ENCODE measurements at regions not wholly inside any gene's neighbourhood (a gene's known extent, or its start where the extent isn't known, plus 50 kb on each side); places are given as distances from the start of the nearest gene placed in this dataset.

DNA sequence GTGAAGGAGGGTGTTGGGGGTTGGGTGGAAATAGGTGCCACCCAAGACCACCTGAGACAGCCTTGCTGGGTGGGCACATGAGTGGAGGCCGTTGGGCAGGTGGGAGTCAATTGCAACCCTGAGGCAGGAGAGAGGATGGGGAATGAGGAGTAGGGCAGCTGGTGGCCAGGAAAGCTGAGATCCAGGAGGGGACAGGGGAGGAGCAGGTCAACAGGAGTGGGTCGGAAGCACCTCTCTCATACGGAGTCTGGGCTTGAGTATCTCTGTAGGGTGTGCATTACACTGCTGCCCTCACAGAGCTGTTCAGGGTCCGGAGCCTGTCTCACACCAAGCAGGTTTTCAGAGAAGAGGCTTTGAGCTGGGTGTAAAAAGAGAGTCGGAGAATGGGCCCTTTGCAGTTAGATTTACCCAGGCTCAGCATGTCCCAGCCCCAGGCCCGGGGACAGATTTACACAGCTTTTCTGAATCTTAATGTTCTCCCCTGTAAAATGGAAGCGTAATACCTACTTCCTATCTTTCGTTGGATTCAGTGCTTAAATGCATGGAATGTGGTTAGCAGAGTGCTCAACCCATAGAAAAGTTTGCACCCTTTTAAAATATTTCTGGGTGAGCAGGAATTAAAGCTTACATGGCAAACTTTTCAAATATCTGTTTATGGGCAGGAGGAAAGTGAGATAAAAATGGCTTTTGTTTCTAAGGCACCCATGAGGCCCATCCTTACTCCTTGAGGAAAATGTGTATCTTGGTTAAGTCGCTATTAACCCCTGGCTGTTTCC lies 144.0 kb upstream of the MYCN start:
- DNase-seq: no peak

DNA sequence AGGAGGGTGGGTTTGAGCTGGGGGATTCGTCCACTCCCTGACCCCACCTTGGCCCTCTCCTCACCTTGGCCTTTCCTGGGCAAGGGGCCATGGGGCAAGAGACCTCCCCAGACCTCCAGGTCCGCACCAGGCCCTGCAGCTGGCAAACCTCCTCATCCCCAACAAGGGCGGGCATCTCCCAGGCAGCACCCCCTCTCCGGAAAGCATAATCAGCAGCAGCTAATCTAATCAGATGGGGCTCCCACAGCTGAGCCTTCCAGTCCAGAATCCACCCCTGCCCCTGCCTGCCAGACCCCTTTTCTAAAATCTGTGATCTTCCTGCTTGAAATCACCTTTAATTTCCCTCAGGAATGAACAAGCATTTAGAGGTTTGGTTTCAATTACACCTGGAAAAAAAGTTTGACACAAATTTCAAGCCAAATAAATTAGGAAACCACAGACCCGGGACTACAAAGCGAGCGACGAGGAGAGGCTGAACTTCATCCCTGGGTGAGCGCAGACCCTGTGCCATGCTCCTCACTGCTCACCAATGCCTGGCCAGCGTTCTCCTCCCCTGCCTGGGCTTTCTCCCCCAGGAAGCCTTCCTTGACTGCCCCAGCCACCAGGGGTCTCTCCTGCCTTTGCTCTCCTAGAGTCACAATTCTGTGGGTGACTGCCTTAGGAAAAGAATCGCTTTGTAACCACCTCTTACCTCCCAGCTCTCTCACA lies 143.0 kb upstream of the MYCN start:
- DNase-seq: no peak

DNA sequence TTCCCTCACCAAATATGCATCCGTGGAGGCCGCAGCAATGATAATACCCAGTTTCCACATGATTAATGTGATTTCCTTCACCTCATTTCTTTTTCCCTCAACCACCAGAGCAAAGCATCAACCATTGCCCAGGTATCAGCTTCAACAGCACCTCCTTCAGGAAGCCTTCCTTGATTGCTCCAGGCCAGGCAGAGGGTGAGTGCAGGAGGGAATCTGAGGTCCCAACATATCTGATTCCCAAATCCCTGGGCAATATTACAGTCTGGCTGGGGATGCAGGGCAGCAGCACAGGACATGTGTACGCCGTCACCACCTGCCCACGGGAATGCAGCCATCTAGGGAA lies 142.4 kb upstream of the MYCN start:
- DNase-seq: no peak

DNA sequence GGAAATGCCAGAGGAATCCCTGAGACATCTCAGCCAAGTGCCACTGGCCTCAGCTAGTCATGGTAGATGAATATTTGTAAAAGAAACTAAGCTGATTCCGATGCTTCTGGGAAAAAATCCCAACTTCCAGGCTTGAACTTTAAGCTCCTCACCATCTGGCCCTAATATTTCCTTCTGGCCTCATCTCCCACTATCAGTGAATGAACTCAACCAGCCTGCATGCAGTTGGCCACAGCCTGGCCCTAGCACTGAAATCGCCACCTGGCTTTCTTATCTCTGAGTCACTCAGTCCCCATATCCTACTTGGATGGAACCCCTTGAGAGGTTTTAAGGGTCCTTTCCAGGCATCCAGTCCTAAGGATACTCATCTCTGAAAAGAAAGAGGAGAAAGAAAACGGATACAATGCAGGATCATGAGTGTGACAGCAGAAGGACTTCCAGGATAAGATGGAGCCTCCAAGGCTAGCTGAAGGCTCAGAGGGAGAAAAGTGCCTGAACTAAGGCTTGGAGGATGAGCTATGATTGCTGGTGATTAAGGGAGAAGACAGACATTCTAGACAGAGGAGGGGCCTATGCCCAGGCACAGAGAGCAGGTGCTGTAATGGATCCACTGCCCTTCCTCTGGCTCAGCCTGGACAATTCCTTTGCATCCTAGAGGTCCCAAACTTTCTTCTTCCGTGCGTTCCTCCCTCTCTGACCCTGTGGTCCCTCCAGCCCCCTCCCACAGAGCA lies 141.5 kb upstream of the MYCN start:
- no peak for DNase-seq

DNA sequence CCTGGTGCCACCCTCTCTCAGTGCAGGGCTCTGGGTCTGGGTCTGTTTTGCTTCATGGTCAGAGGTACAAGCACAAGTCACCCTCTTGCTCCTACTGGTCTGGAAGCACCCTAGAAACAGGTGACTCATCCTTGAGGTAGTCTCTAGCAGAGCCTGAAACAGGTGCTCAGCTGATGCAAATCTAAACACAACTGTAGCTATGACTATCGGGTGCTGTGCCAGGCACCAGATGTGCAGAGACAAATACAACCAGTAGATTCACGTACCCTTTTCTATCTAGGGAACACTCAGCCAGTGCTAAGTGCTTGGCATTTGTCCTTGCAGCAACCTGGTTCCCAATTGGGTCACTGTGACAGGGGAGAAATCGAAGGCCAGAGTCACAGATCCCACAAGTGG lies 140.9 kb upstream of the MYCN start:
- DNase-seq: no peak

DNA sequence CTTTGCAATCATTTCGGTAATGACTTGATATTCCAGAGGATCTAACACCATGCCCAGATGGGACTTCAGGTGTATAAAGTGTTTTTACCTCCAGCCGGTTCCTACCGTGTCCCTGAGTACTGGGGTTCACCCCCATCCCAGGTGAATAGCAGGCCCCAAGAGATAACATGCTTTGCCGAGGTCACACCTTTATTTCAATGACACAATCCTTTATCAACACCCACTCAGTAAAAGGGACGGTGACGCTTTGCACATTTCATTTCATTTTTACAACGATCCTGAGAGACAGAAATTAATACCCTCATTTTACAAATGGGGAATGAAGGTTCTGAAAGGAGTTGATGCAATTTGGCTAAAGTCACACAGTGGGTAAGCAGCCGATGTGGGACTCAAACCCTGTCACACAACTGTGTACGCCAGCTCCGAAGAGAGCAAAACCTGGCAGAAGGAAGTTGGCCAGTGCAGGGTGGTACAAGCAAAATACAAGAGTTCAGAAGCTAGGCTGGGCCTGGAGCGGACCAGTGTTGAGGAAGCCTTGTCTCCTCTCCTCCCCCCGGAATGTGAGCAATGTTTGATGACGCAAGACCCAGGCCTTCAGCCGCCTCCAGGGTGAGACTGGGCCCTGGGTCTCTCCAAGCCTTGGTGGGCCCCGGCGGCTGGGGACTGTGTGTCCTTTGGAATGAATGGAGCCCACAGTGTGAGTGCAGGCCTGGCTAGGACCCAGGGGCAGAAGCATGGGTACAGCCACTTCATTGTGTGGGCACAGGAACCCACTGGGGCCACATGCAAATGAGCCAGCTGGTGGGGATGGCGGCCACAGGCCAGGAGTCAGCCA lies 139.6 kb upstream of the MYCN start:
- DNase-seq: no peak

DNA sequence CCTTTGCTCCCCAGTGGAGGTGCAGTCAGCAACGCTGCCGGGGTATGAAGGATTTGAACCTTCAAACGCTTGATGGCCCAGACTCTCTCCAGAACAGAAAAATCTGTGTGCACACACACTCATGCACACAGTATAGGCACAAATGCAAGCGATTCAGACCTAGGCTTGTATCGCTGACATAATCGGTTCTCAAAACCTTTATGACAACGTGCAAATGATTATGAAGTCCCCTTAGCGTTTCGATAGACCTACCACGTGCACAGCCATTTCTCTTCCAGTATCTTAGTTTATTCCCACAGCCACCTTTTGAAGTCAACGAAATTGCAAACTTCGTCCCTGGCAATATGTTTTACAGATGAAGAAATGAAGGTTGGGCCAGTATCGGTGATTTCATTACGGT lies 138.9 kb upstream of the MYCN start:
- DNase-seq: no peak

DNA sequence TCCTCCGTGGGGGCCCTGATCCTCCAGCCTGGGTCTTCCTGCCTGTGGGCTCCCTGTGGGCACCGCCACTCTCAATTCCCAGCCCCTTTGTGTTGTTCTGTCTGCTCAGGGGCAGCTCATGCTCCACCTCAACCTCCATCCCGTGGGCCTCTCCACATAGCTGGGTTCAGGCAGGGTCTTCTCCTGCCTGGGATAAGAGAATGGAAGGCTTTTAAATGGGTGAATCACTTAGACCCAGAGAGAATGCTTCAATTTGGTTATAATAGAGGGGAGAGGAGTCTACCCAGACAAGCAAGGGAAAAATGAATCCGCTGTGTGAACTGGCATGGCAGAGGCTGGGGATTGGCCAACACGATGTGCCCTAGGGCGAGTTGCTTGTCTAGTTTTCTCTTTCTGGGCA lies 138.4 kb upstream of the MYCN start:
- no peak for DNase-seq

DNA sequence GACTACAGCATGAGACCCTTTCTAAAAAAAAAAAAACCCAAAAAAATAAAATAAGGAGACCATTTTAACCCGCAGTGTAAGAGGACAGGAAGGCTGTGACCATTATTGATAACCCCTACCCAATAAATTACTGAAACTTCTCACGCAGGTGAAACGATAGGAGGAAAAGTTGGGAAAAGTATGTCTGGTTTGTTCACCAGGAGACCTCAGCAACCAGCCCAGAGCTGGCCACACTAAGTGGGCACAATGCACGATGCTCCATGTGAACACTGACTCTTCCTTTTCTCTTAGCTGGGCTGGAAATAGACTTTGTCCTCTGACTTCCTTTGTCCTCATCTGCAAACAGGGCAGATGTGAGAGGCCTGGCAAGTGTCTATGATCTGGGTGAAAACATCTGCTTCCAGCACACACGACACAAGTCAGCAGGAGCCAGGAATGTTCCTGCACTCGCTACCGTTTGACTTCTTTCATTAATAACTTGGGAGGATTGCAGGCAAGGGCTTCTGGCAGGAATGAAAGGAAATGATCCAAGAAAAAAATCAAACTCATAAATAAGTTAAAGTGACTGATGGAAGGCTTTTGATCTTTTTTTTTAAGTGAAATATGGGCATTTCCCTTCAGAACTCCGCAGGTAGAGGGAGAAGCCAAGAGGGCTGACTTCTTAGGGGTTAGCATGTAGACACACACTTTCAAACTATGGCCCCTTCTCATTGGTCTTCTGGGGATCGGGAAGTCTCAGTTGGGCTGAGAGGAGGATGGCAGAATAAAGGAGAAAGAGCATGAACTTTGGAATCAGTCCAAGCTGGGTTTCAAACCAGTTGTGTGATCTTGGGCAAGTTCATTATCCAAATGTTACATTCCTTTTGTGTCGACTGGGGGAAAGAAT lies 137.4 kb upstream of the MYCN start:
- DNase-seq: no peak

DNA sequence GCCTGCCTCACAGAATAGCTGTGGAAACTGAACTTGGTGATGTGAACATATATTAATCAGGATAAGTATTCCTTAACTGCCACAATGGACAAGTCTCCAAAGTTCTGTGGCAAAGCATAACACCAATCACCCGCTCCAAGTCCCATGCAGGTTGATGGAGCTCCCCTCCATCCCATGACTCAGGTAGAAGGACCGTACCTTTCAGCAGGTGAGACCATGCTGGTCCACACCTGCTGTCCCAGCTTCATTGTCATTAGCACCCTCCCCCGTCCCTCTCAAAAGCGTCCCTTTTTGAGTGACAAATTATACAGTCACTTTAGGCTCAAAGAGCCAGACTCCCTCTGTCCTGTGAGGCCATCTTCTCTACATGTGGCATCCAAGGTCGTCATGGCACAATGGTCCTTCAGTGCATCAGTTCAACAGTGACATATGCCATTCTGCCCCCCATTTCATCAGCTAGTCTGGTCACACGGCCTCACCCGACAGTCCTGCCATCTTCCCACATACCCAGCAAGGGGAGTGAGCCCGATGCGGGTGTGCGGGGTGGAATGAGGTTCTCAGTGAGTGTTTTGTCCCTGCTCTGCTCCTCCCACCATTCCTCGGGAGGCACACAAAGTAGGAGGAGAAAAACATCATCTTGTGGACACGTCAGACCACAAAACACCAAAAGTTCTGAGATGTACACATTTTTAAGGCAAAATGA lies 136.7 kb upstream of the MYCN start:
- DNase-seq: no peak

DNA sequence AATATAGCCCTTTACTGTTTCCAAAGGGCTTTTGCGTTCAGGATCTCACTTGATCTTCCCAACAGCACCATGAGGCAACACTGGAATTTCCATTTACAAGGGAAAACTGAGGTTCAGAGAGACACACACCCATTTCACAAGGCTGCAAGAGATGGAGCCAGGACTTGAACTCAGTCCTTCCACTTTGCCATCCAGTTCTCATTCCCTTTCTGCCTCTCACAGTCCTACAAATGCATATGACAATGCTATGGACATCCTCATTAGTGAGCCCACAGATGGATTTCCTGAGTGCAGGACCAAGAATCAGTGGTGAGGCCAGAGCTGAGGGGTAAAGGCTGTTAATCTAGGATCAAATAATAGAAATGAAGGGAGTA lies 136.1 kb upstream of the MYCN start:
- no peak for DNase-seq

DNA sequence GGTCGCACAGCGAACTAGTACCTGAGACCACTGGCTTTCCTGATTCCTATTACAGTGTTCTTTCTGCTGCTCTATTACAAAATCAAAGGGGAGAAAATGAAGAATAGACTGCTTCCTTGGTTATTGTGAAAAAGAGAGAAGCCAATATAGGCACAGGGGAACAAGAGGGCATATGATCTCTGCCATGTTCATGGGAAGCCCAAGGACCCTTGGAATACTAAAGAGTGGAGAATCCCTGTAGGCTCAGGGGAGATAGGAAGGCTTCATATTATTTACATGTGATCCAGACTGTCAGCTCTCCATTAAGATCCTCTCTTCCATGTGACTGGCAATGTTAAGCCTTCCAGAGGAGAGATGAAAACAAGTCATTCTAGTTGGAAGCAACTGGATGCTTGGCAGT lies 135.7 kb upstream of the MYCN start:
- no peak for DNase-seq

DNA sequence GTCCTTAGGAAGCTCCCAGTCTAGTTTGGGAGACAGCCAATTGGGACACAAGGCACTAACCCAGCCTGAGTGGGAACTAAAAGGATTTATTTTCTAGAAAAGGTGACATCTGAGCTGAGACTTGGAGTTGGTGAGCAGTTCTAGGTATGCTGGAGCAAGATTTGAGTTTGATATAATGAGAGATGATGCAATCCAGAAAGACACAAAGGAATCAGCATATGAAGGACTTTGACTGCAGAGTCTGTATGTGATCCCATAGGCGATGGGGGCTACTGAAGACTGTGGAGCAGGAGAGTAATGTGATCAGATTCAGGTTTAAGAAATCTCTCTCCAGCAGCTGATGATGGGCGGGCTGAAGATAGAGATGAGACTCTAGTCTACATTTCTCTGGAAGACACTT lies 135.1 kb upstream of the MYCN start:
- DNase-seq: no peak

DNA sequence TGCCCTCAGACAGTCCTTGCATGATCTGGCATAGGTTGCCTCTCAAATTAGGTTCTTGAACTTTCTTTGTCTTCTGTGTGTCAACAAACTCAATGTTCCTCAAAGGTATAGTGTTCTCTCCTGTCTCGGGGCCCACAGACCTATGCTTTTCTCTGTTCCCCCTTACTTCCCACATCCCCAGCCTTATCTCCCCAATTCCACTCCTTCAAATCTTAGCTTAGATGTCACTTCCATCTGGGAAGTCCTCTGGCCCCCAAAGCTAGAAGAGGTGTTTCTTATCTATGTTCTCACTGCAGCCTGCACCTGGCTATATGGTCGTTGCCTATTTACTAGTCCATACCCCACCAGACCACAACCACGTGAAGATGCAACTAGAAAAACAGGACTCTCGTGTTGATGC lies 134.6 kb upstream of the MYCN start:
- DNase-seq: no peak

DNA sequence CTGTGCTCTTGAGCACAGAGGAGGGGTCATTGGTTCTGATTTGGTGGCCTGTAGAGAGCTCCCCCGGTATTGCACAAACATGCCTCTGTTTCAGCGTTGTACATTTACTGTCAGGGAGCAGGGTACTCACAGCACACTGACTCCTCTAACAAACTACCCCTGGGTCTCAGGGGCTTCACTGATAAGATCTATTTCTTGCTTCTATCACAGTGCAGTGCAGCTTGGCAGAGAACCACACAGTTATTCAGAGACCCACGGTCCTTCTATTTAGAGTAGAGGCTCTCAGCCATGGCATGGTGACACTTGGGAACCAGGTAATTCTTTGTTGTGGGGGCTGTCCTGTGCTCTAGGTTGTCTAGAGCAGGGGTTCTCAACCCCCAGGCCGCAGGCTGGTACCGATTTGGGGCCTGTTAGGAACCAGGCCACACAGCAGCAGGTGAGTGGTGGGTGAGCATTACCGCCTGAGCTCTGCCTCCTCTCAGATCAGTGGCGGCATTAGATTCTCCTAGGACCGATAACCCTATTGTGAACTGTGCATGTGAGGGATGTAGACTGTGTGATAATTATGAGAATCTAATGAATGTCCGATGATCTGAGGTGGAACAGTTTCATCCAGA lies 133.4 kb upstream of the MYCN start:
- no peak for DNase-seq

DNA sequence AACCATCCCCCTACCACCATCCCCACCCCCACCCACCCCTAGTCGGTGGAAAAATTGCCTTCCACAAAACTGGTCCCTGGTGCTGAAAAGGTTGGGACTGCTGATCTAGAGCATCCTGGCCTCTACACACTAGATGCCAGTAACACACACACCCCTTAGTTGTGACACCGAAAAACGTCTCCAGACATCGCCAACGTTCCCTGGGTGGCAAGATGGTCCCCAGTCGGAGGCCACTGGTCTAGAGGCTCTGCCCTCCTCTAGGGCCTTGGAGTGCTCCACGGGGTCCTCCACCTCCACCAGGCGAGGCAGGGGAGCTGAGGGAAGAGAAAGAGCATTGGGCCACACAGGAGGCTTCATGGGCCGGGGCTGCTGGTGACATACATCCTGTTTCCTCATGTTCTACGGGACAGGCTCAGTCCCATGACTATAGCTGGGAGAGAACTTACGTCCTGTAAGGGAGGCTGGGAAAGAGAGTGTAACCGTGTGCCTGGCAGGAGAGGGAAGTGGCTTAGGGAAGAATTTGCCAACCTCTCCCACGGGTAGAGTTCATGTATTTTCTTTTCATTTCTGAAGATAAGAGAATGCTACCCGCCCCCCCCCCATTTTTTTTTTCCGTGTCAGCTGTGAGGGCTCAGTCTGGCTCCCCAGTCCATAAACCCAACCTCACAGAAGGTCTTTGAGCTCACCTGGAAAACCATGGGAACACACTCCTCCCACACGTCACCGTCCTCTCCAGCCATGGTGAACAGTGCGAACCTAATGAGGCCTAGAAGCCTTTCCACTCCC lies 132.7 kb upstream of the MYCN start:
- DNase-seq: no peak

DNA sequence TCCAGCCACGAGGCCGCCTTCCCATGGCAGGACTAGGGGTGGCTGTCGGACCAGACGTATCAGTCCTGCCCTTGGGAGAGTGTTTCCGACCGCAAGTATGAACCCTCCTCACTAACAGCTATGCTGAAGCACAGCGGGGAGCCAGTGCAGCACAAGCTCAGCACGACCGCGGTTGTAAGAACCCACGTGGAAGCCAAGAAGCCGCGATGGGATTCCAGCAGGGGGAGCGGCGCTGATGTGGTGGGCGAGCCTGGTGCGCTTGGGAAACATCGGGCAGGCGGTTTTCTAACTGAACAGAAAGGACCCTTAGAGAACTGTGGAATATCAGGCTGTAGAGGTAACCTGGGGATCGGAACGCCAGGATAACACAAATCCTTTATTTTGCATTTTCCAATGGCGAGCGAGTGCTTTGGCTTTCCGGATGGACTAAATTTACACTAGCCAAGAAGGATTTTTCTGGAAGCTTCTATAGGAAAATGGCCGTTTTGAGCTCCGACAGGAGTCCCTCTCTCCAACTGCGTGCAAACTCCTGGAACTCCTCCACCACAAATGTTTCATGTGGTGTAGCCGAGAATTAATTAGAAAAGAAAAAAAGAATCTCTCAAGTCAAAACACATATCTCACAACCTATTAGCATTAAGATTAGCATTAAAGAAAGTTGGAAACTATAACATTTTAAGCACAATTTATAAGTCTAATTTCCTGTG lies 132.0 kb upstream of the MYCN start:
- no peak for DNase-seq

DNA sequence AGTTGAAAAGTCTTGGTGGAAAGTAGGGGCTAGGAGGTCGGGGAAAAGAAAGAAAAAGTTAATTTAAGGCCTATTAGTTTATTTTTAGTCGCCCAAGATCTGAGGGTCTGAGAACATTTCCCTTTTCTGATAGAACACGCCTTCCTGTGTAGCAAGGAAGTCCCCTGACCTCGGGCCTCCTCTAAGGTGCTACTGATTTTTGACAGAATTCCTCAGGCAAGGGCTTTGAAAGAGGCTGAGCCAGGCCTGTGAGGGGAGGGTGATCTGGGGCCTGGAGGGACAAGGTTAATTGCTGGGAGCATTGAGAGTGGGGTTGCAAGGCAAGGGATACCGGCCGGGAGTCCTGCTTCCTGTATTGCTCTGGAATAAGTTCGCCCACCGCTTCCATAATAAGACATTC lies 131.4 kb upstream of the MYCN start:
- DNase-seq: no peak

DNA sequence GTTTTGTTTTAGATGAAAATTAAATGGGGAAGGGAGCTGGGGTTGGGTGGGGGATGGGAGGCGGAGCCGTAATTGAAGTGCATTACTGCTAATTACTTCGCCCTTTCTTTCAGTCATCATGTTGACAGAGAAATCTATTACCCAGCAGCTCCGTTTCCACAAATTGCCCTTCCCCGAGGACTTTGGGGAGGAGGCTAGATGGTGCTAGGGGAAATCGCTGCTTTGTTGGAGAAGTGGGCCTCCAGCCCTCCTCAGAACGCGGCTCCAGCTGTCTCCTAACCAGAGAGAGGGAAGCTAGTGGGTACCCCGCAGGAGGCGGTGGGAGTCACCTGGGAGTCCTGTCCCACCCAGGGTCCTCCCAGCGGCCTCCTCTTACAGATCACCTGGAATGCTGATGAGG lies 130.9 kb upstream of the MYCN start:
- no peak for DNase-seq
